ENCODE measurements at regions not wholly inside any gene's neighbourhood (a gene's known extent, or its start where the extent isn't known, plus 50 kb on each side); places are given as distances from the start of the nearest gene placed in this dataset.

DNA sequence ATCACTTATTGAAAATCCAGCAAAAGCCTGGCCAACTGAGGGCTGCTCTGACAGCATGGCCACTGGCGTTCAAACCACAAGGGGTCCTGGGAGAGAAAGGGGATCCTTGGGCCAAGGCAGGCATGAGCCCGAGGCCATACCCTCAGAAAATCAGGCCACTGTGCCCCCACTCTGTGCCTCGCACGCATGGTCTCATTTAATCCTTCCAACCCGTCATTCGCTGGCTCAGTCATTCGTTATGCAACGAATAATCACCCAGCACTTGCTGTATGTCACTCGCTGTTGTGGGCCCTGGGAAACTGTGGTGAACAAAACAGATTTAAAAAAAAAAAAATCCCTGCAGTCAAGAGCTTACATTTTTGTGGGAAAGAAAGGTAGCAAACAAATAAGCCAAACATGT lies 112.7 kb downstream of the BCOR start:
- no peak for ATAC-seq
- no TSS peak for BruUV-seq (replicated peaks)
- Histone ChIP-seq H3K27me3 (ENCODE audit: control insufficient read depth in 2 of 2, insufficient read depth in 2 of 2, low read length in 2 of 2) (no peaks in the 10 kb centered on the region; a peak in 1 of 5 replicates), H3K36me3 (ENCODE audit: control insufficient read depth, insufficient read depth, low read length) (no peaks in the 10 kb centered on the region), H3K27ac (ENCODE audit: extremely low read depth, low read depth, low read length) (no peak overlapping the region), H3K9ac (ENCODE audit: insufficient read depth in 1 of 2, low read depth in 2 of 2, low read length in 2 of 2) (no peak overlapping the region), H3K79me2 (ENCODE audit: control insufficient read depth, insufficient read depth, low read length) (no peaks in the 10 kb centered on the region), H2AFZ (ENCODE audit: low read depth, low read length) (no peak overlapping the region), H3K9me3 (replicated peaks; ENCODE audit: control insufficient read depth, insufficient read depth, low read depth, low read length) (no peaks in the 10 kb centered on the region), H3K4me2 (ENCODE audit: insufficient read depth, low read length) (no peak overlapping the region), H3K4me3 (no peak overlapping the region), H3K9me1 (ENCODE audit: control insufficient read depth, insufficient read depth, low read length) (no peaks in the 10 kb centered on the region), H3K4me1 (replicated peaks in 1 of 2; ENCODE audit: control insufficient read depth in 2 of 2, insufficient read depth in 2 of 2, low read length in 2 of 2) (peaks cover under 1 to 3% of the 10 kb centered on the region in 2 experiments; a peak in 2 of 5 replicates), H4K20me1 (replicated peaks; ENCODE audit: control insufficient read depth, insufficient read depth, low read length) (no peaks in the 10 kb centered on the region)
- intact Hi-C loops (cut with micrococcal nuclease) (no loop called here), in situ Hi-C loops (cut with MboI) (no loop called here)
- CTCF ChIA-PET (ENCODE audit: low intra/inter-chr PET ratio) = no interaction called here
- POLR2A ChIA-PET = no interaction called here
- DNase-seq (ENCODE audit: extremely low read depth in 1 of 4, low spot score in 3 of 4) = no peak
- 51% methylated on average over 6 of the region's 9 CpGs for WGBS (ENCODE audit: insufficient coverage, low coverage, missing lambda C conversion rate)
- no peak for FAIRE-seq
- no peak for TF ChIP-seq FOSL1 (tag; conservative IDR thresholded peaks at IDR 0.05)
- no peak for TF ChIP-seq IRF2 (CRISPR knock-in tag; IDR thresholded peaks at IDR 0.05)
- TF ChIP-seq ZC3H8 (IDR thresholded peaks at IDR 0.05) = no peak
- TF ChIP-seq DACH1 (IDR thresholded peaks at IDR 0.05; ENCODE audit: partially characterized antibody) = no peak
- TF ChIP-seq, protein P1, sequence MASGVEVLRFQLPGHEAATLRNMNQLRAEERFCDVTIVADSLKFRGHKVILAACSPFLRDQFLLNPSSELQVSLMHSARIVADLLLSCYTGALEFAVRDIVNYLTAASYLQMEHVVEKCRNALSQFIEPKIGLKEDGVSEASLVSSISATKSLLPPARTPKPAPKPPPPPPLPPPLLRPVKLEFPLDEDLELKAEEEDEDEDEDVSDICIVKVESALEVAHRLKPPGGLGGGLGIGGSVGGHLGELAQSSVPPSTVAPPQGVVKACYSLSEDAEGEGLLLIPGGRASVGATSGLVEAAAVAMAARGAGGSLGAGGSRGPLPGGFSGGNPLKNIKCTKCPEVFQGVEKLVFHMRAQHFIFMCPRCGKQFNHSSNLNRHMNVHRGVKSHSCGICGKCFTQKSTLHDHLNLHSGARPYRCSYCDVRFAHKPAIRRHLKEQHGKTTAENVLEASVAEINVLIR (CRISPR knock-in tag; IDR thresholded peaks at IDR 0.05) = no peak
- no peak for TF ChIP-seq EHMT2 (IDR thresholded peaks at IDR 0.05)
- TF ChIP-seq, protein P2, sequence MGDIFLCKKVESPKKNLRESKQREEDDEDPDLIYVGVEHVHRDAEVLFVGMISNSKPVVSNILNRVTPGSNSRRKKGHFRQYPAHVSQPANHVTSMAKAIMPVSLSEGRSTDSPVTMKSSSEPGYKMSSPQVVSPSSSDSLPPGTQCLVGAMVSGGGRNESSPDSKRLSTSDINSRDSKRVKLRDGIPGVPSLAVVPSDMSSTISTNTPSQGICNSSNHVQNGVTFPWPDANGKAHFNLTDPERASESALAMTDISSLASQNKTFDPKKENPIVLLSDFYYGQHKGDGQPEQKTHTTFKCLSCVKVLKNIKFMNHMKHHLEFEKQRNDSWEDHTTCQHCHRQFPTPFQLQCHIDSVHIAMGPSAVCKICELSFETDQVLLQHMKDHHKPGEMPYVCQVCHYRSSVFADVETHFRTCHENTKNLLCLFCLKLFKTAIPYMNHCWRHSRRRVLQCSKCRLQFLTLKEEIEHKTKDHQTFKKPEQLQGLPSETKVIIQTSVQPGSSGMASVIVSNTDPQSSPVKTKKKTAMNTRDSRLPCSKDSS (IDR thresholded peaks at IDR 0.05; ENCODE audit: low read depth, partially characterized antibody) = no peak
- TF ChIP-seq, protein P3, sequence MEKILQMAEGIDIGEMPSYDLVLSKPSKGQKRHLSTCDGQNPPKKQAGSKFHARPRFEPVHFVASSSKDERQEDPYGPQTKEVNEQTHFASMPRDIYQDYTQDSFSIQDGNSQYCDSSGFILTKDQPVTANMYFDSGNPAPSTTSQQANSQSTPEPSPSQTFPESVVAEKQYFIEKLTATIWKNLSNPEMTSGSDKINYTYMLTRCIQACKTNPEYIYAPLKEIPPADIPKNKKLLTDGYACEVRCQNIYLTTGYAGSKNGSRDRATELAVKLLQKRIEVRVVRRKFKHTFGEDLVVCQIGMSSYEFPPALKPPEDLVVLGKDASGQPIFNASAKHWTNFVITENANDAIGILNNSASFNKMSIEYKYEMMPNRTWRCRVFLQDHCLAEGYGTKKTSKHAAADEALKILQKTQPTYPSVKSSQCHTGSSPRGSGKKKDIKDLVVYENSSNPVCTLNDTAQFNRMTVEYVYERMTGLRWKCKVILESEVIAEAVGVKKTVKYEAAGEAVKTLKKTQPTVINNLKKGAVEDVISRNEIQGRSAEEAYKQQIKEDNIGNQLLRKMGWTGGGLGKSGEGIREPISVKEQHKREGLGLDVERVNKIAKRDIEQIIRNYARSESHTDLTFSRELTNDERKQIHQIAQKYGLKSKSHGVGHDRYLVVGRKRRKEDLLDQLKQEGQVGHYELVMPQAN (IDR thresholded peaks at IDR 0.05; ENCODE audit: borderline replicate concordance) = no peak
- no peak for TF ChIP-seq ZNF695 (CRISPR knock-in tag; IDR thresholded peaks at IDR 0.05)
- no peak for TF ChIP-seq HEY1 (CRISPR knock-in tag; IDR thresholded peaks at IDR 0.05; ENCODE audit: borderline replicate concordance)
- TF ChIP-seq, protein P4, sequence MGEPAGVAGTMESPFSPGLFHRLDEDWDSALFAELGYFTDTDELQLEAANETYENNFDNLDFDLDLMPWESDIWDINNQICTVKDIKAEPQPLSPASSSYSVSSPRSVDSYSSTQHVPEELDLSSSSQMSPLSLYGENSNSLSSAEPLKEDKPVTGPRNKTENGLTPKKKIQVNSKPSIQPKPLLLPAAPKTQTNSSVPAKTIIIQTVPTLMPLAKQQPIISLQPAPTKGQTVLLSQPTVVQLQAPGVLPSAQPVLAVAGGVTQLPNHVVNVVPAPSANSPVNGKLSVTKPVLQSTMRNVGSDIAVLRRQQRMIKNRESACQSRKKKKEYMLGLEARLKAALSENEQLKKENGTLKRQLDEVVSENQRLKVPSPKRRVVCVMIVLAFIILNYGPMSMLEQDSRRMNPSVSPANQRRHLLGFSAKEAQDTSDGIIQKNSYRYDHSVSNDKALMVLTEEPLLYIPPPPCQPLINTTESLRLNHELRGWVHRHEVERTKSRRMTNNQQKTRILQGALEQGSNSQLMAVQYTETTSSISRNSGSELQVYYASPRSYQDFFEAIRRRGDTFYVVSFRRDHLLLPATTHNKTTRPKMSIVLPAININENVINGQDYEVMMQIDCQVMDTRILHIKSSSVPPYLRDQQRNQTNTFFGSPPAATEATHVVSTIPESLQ (CRISPR knock-in tag; IDR thresholded peaks at IDR 0.05) = no peak
- no peak for TF ChIP-seq ZKSCAN8 (CRISPR knock-in tag; IDR thresholded peaks at IDR 0.05)
- TF ChIP-seq ZNF696 (CRISPR knock-in tag; conservative IDR thresholded peaks at IDR 0.05) = no peak
- TF ChIP-seq, protein P5, sequence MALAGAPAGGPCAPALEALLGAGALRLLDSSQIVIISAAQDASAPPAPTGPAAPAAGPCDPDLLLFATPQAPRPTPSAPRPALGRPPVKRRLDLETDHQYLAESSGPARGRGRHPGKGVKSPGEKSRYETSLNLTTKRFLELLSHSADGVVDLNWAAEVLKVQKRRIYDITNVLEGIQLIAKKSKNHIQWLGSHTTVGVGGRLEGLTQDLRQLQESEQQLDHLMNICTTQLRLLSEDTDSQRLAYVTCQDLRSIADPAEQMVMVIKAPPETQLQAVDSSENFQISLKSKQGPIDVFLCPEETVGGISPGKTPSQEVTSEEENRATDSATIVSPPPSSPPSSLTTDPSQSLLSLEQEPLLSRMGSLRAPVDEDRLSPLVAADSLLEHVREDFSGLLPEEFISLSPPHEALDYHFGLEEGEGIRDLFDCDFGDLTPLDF (CRISPR knock-in tag; IDR thresholded peaks at IDR 0.05) = no peak
- no peak for TF ChIP-seq TRIM24 (IDR thresholded peaks at IDR 0.05)
